ENCODE measurements at regions not wholly inside any gene's neighbourhood (a gene's known extent, or its start where the extent isn't known, plus 50 kb on each side); places are given as distances from the start of the nearest gene placed in this dataset.
"Not testable (repeated sequence)": the region's sequence is repeated elsewhere in the genome, so short reads cannot be mapped to it uniquely, and the experiment has no call there.

- TF ChIP-seq, protein P1, sequence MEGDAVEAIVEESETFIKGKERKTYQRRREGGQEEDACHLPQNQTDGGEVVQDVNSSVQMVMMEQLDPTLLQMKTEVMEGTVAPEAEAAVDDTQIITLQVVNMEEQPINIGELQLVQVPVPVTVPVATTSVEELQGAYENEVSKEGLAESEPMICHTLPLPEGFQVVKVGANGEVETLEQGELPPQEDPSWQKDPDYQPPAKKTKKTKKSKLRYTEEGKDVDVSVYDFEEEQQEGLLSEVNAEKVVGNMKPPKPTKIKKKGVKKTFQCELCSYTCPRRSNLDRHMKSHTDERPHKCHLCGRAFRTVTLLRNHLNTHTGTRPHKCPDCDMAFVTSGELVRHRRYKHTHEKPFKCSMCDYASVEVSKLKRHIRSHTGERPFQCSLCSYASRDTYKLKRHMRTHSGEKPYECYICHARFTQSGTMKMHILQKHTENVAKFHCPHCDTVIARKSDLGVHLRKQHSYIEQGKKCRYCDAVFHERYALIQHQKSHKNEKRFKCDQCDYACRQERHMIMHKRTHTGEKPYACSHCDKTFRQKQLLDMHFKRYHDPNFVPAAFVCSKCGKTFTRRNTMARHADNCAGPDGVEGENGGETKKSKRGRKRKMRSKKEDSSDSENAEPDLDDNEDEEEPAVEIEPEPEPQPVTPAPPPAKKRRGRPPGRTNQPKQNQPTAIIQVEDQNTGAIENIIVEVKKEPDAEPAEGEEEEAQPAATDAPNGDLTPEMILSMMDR (conservative IDR thresholded peaks at IDR 0.05; ENCODE audit: low read depth, low read length): peak; percentile 41
- DNase-seq (ENCODE audit: low read depth): no peak
- H3K4me3 ChIP-seq (ENCODE audit: low read length): no peak overlapping the region
Measured at GRCh38 chr18:66872277-66872676, 268.4 kb upstream of the CDH19 start.

DNA sequence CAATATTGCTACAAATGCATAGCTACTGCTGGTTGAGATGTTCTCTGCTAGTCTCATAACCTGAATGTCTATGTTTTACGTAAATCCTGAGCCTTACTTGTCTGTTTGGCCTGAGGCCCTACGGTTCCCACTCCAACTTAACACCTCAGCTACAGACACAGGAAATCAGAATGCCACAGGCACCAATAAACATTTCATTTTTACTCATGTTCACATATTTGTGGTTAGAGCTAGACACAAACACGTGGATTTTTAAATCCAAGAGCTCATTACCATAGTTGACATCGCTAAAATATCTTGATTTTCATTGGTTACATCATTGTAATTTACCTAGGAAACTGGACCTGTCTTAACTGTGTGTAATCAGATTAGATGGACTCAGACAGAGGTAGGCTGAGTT is 263.8 kb upstream of the CDH19 start:
- no peak overlapping the region for H3K4me3 ChIP-seq (ENCODE audit: low read length)
- peak; percentile 77 for DNase-seq (ENCODE audit: low read depth)
- TF ChIP-seq, protein P1 (conservative IDR thresholded peaks at IDR 0.05; ENCODE audit: low read depth, low read length): no peak

- H3K4me3 ChIP-seq (ENCODE audit: low read length); DNase-seq (ENCODE audit: low read depth): not testable (repeated sequence)
Measured at GRCh38 chr18:66866427-66866940, 262.6 kb upstream of the CDH19 start.

DNA sequence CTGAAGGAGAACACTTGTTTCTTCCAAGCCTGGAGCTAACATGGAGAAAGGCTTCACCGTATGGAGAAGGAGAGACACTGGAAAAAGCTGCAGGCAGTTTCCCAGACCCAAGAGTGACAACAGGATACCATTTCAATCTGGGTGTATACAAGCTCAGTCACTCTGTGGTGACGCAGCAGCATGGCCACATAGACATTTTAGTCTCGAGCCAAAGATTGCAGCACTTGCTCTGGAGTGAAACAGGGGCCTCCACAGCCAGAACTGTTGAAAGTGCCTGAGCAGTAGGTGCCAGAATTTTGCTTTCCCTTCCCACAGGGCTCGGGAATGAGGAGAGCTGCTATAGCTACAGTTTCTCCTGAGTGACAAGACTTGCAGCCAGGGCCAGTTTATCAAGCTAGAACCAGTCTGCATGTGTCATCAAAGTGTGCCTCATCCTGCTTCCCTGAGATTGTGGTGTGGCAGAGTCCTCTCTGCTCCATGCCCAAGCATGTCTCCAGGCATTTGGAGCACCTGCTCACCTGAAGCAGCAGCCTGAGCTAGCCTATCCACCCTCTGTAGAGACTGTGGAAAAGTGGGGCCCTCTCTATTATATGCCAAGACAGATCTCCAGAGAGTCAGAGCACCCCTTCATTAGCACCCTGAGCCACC is 234.6 kb upstream of the CDH19 start:
- no peak for DNase-seq (ENCODE audit: low read depth)
- TF ChIP-seq, protein P1 (conservative IDR thresholded peaks at IDR 0.05; ENCODE audit: low read depth, low read length): no peak
- no peak overlapping the region for H3K4me3 ChIP-seq (ENCODE audit: low read length)

GRCh38 chr18:66833646-66834045 is 229.8 kb upstream of the CDH19 start:
- H3K4me3 ChIP-seq (ENCODE audit: low read length): no peak overlapping the region
- DNase-seq (ENCODE audit: low read depth): no peak
- TF ChIP-seq, protein P1 (conservative IDR thresholded peaks at IDR 0.05; ENCODE audit: low read depth, low read length): no peak

DNA sequence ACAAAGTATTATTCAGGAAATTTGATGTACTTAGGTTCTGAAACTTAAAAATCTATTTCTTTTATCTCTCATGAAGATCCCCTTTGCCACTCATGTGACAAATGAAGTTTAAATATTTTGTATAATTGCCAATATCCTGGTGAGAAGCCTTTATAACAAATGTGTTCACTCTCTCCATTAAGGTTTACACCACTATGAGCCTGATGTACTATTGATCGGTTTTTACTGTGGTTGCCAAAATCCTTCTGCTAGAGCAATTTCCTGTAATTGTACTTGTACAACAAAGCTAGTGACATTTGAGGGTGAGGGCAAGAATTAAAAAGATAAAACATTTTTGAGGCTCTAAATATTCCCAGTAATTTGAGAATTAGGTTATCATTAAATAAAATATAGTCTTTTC is 222.3 kb upstream of the CDH19 start:
- DNase-seq (ENCODE audit: low read depth): no peak
- TF ChIP-seq, protein P1 (conservative IDR thresholded peaks at IDR 0.05; ENCODE audit: low read depth, low read length): no peak
- no peak overlapping the region for H3K4me3 ChIP-seq (ENCODE audit: low read length)

- no peak overlapping the region for H3K4me3 ChIP-seq (ENCODE audit: low read length)
- TF ChIP-seq, protein P1 (conservative IDR thresholded peaks at IDR 0.05; ENCODE audit: low read depth, low read length): no peak
- DNase-seq (ENCODE audit: low read depth): no peak
Measured at GRCh38 chr18:66825347-66825746, 221.5 kb upstream of the CDH19 start.
